ENCODE measurements at regions not wholly inside any gene's neighbourhood (a gene's known extent, or its start where the extent isn't known, plus 50 kb on each side); places are given as distances from the start of the nearest gene placed in this dataset.

DNA sequence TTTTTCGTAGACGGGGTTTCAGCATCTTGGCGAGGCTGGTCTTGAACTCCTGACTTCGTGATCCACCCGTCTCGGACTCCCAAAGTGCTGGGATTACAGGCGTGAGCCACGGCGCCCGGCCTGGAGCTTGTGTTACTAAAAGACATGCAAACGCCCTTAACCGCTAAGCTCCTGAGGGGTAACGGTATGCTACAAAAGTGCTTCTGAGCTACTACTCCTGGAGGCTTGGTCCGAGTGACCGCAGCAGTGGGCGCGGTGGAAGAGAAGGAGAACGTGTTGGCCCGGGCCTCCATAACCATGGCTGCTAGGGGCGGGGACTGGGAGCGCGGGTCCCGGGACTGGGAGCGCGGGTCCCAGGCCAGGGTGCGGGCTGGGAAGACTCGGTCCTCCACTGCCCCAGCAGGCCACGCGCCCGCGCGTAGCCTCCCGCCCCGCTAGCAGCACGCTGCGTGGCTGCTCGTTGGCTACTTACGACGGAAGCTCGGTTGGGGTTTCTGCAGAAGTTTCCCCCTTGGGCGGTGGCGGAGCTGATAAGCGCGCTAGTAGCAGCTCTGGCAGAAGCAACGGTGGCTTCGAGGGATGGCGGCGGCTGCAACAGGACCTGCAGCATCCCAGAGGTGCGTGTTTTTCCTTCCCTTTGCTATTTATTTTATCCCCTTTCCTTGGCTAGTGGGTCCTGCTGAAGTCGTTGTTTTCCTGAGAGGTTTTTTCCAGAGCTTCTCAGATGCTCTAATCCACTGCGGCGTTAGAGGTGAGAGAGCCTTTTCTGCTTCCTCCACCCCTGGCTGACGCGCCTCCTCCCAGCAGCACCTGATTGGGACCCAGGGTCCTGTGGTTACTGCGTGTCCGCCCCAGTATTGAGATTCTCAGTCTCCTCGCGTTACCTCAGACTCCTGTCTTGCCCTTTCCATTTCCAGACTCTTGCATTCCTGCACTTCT lies 69.2 kb upstream of the CCDC180 start:
- no peaks in the 10 kb centered on the region; the same call in 1 of the 2 replicates for H3K27me3 Mint-ChIP-seq (ENCODE audit: low read depth)
- peak overlapping the region; percentile 94 for H3K4me3 Mint-ChIP-seq
- CTCF ChIA-PET: interaction anchor here (0.6 to 1.4 kb wide), 5 partner anchors 11 to 174 kb away, joined by 3 to 4 read pairs (median 3); partner anchors contain the start of genes CCDC180 and TDRD7
- peak overlapping the region; percentile 99 for H3K27ac Mint-ChIP-seq
- peak; percentile 82 for DNase-seq (ENCODE audit: low spot score)
- H3K4me1 Mint-ChIP-seq: peaks cover 26% of the 10 kb centered on the region
- peak; percentile 90 for ATAC-seq
- POLR2A ChIA-PET: interaction anchor here (0.7 to 2.7 kb wide), 8 partner anchors 11 to 384 kb away, joined by 3 to 56 read pairs (median 3); partner anchors contain the start of gene ZNF782
- H3K36me3 Mint-ChIP-seq: peaks cover 16% of the 10 kb centered on the region
- peaks cover 14% of the 10 kb centered on the region for H3K9me3 Mint-ChIP-seq
- TF ChIP-seq NFYB (CRISPR knock-in tag; conservative IDR thresholded peaks at IDR 0.05; ENCODE audit: low read depth): no peak
- TF ChIP-seq, protein P1, sequence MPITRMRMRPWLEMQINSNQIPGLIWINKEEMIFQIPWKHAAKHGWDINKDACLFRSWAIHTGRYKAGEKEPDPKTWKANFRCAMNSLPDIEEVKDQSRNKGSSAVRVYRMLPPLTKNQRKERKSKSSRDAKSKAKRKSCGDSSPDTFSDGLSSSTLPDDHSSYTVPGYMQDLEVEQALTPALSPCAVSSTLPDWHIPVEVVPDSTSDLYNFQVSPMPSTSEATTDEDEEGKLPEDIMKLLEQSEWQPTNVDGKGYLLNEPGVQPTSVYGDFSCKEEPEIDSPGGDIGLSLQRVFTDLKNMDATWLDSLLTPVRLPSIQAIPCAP (CRISPR knock-in tag; IDR thresholded peaks at IDR 0.05): 0 out of 2 replicates have a peak, but pooled peaks have one; percentile 9
- no peak for TF ChIP-seq CDX4 (CRISPR knock-in tag; IDR thresholded peaks at IDR 0.05; ENCODE audit: borderline replicate concordance)
- no peak for TF ChIP-seq ELF4 (CRISPR knock-in tag; IDR thresholded peaks at IDR 0.05; ENCODE audit: low read depth)
- no peak for TF ChIP-seq ZNF423 (CRISPR knock-in tag; IDR thresholded peaks at IDR 0.05)
- TF ChIP-seq ZNF512 (CRISPR knock-in tag; IDR thresholded peaks at IDR 0.05; ENCODE audit: borderline replicate concordance): no peak
- TF ChIP-seq, protein P2, sequence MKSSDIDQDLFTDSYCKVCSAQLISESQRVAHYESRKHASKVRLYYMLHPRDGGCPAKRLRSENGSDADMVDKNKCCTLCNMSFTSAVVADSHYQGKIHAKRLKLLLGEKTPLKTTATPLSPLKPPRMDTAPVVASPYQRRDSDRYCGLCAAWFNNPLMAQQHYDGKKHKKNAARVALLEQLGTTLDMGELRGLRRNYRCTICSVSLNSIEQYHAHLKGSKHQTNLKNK (CRISPR knock-in tag; IDR thresholded peaks at IDR 0.05): no peak
- TF ChIP-seq FOXP4 (CRISPR knock-in tag; IDR thresholded peaks at IDR 0.05): peak; percentile 59; the same call in 1 of the 2 replicates
- no peak for TF ChIP-seq GRHL2 (CRISPR knock-in tag; IDR thresholded peaks at IDR 0.05; ENCODE audit: insufficient replicate concordance, severe bottlenecking)
- no peak for TF ChIP-seq MXD4 (CRISPR knock-in tag; IDR thresholded peaks at IDR 0.05; ENCODE audit: borderline replicate concordance)
- TF ChIP-seq, protein P3, sequence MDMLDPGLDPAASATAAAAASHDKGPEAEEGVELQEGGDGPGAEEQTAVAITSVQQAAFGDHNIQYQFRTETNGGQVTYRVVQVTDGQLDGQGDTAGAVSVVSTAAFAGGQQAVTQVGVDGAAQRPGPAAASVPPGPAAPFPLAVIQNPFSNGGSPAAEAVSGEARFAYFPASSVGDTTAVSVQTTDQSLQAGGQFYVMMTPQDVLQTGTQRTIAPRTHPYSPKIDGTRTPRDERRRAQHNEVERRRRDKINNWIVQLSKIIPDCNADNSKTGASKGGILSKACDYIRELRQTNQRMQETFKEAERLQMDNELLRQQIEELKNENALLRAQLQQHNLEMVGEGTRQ (CRISPR knock-in tag; IDR thresholded peaks at IDR 0.05): no peak
- TF ChIP-seq HMGA2 (CRISPR knock-in tag; IDR thresholded peaks at IDR 0.05): no peak
- TF ChIP-seq MYBL2 (CRISPR knock-in tag; IDR thresholded peaks at IDR 0.05): 0 out of 2 replicates have a peak, but pooled peaks have one; percentile 77
- TF ChIP-seq, protein P4, sequence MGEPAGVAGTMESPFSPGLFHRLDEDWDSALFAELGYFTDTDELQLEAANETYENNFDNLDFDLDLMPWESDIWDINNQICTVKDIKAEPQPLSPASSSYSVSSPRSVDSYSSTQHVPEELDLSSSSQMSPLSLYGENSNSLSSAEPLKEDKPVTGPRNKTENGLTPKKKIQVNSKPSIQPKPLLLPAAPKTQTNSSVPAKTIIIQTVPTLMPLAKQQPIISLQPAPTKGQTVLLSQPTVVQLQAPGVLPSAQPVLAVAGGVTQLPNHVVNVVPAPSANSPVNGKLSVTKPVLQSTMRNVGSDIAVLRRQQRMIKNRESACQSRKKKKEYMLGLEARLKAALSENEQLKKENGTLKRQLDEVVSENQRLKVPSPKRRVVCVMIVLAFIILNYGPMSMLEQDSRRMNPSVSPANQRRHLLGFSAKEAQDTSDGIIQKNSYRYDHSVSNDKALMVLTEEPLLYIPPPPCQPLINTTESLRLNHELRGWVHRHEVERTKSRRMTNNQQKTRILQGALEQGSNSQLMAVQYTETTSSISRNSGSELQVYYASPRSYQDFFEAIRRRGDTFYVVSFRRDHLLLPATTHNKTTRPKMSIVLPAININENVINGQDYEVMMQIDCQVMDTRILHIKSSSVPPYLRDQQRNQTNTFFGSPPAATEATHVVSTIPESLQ (CRISPR knock-in tag; IDR thresholded peaks at IDR 0.05): no peak
- TF ChIP-seq MLX (CRISPR knock-in tag; IDR thresholded peaks at IDR 0.05): no peak
- TF ChIP-seq, protein P5, sequence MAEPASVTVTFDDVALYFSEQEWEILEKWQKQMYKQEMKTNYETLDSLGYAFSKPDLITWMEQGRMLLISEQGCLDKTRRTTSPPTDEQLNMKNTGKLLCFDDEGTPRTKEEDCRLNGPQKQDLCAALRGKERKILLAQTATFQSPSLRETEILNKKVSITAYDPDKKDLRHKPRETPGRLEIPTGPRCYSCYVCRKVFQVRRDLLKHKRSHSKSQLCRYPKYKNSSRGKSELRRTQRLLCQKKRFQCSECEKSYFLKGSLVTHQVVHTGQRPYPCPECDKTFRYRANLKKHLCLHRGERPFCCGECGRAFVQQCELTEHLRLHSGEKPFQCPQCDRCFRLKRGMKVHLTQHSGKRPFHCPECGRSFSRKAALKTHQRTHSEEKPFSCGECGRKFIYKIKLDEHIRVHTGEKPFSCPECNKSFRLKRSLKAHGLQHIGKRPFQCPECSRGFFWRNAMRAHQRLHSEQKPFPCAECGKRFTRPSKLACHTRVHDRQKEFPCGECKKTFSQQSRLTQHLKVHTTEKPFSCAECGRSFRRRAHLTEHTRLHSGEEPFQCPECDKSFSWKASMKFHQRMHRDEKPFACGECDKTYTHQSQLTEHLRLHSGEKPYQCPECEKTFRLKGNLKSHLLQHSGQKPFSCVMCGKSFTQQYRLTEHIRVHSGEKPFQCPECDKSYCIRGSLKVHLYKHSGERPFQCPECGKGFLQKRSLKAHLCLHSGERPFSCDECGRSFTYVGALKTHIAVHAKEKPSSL (CRISPR knock-in tag; conservative IDR thresholded peaks at IDR 0.05): no peak
- TF ChIP-seq, protein P6, sequence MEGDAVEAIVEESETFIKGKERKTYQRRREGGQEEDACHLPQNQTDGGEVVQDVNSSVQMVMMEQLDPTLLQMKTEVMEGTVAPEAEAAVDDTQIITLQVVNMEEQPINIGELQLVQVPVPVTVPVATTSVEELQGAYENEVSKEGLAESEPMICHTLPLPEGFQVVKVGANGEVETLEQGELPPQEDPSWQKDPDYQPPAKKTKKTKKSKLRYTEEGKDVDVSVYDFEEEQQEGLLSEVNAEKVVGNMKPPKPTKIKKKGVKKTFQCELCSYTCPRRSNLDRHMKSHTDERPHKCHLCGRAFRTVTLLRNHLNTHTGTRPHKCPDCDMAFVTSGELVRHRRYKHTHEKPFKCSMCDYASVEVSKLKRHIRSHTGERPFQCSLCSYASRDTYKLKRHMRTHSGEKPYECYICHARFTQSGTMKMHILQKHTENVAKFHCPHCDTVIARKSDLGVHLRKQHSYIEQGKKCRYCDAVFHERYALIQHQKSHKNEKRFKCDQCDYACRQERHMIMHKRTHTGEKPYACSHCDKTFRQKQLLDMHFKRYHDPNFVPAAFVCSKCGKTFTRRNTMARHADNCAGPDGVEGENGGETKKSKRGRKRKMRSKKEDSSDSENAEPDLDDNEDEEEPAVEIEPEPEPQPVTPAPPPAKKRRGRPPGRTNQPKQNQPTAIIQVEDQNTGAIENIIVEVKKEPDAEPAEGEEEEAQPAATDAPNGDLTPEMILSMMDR (IDR thresholded peaks at IDR 0.05): no peak
- TF ChIP-seq, protein P7, sequence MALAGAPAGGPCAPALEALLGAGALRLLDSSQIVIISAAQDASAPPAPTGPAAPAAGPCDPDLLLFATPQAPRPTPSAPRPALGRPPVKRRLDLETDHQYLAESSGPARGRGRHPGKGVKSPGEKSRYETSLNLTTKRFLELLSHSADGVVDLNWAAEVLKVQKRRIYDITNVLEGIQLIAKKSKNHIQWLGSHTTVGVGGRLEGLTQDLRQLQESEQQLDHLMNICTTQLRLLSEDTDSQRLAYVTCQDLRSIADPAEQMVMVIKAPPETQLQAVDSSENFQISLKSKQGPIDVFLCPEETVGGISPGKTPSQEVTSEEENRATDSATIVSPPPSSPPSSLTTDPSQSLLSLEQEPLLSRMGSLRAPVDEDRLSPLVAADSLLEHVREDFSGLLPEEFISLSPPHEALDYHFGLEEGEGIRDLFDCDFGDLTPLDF (CRISPR knock-in tag; IDR thresholded peaks at IDR 0.05): peak; percentile 74; the same call in 1 of the 2 replicates
- 0 out of 2 replicates have a peak, but pooled peaks have one; percentile 53 for TF ChIP-seq ZNF138 (CRISPR knock-in tag; conservative IDR thresholded peaks at IDR 0.05)

All from WTC11 (cell line).